OCI-LY1 (cell line): ENCODE measurements at regions not wholly inside any gene's neighbourhood (a gene's known extent, or its start where the extent isn't known, plus 50 kb on each side); places are given as distances from the start of the nearest gene placed in this dataset.

Experiments used
- CTCF ChIP-seq: fragments of 200-600 bp; sonication (generic), shearing (Covaris generic); IDR thresholded peaks from 2 replicates; pipeline ENCODE4 v1.5.1; 2017; ENCODE audit warnings: mild to moderate bottlenecking, antibody characterized with exemption, low read length, moderate library complexity, mixed read lengths
- EZH2 ChIP-seq: fragments of 200-600 bp; sonication (generic), shearing (Covaris generic); IDR thresholded peaks from 2 replicates; pipeline ENCODE4 v1.8.0; 2017; ENCODE audit warnings: borderline replicate concordance, mixed run types, mild to moderate bottlenecking, antibody characterized with exemption, low read length, moderate library complexity, mixed read lengths

DNA sequence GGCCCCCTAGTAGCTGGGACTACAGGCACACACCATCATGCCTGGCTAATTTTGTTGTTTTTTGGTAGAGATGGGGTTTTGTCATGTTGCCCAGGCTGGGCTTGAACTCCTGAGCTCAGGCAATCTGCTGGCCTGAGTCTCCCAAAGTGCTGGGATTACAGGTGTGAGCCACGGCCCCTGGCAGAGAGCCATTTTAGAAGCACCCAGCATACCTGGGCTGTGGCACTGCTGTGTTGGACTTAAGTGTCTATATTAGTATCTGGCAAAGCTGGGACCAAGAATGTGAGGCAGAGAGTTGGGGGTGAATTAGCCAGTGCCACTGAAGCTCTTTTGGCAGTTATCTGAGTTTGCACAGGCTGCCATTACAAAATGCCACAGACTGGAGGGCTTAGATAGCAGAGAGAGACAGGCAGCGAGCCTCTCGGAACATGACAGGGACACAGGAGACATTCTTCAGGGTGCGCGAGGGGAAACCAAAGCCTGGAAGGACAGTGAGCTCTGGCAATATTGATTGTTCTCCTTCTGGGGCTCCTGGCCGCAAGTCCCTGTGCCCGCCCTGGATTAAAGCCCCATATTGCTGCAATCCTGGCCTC is 87.7 kb upstream of the ALX4 start:
- no peak for TF ChIP-seq CTCF
- TF ChIP-seq EZH2: no peak
